Kidney glomerular epithelial cell (primary cell): ENCODE measurements at regions not wholly inside any gene's neighbourhood (a gene's known extent, or its start where the extent isn't known, plus 50 kb on each side); places are given as distances from the start of the nearest gene placed in this dataset.
"Not testable (repeated sequence)": the region's sequence is repeated elsewhere in the genome, so short reads cannot be mapped to it uniquely, and the experiment has no call there.

ENCODE experiments used
- DNase-seq: peaks from one replicate; lab custom pipeline; 2025; lab: John Stamatoyannopoulos, UW

- peak; percentile 9 for DNase-seq
These were observed 196.0 kb downstream of the KLRB1 start for GRCh38 chr12:9411616-9412268.

GRCh38 chr12:9407425-9407748 is 199.2 kb upstream of the PZP start:
- DNase-seq: not testable (repeated sequence)

- DNase-seq: no peak
These were observed 198.6 kb upstream of the PZP start for GRCh38 chr12:9406564-9407424.

- DNase-seq: no peak
These were observed 197.8 kb upstream of the PZP start for GRCh38 chr12:9405886-9406563.

- no peak for DNase-seq
These were observed 196.5 kb upstream of the PZP start for GRCh38 chr12:9404469-9405260.

GRCh38 chr12:9404031-9404430 is 195.8 kb upstream of the PZP start:
- DNase-seq: no peak

- DNase-seq: not testable (repeated sequence)
These were observed 194.3 kb upstream of the PZP start for GRCh38 chr12:9402432-9403040.

- DNase-seq: not testable (repeated sequence)
These were observed 188.2 kb upstream of the PZP start for GRCh38 chr12:9396367-9396766.

GRCh38 chr12:9395220-9395619 is 187.0 kb upstream of the PZP start:
- not testable (repeated sequence) for DNase-seq

GRCh38 chr12:9392842-9393241 is 184.6 kb upstream of the PZP start:
- DNase-seq: no peak

- DNase-seq: peak; percentile 2
These were observed 183.6 kb upstream of the PZP start for GRCh38 chr12:9391815-9392214.

GRCh38 chr12:9390761-9391160 is 182.6 kb upstream of the PZP start:
- no peak for DNase-seq

GRCh38 chr12:9389796-9390195 is 181.6 kb upstream of the PZP start:
- DNase-seq: no peak

- no peak for DNase-seq
These were observed 180.2 kb upstream of the PZP start for GRCh38 chr12:9388379-9388778.

GRCh38 chr12:9387450-9387849 is 179.3 kb upstream of the PZP start:
- DNase-seq: no peak

GRCh38 chr12:9383585-9383984 is 175.4 kb upstream of the PZP start:
- DNase-seq: no peak

- no peak for DNase-seq
These were observed 173.4 kb upstream of the PZP start for GRCh38 chr12:9381619-9382018.

GRCh38 chr12:9380650-9381049 is 172.5 kb upstream of the PZP start:
- DNase-seq: no peak

- DNase-seq: no peak
These were observed 171.0 kb upstream of the PZP start for GRCh38 chr12:9379023-9379742.

GRCh38 chr12:9378430-9378835 is 170.2 kb upstream of the PZP start:
- DNase-seq: no peak

- no peak for DNase-seq
These were observed 164.0 kb upstream of the PZP start for GRCh38 chr12:9372202-9372601.
